ENCODE measurements at regions not wholly inside any gene's neighbourhood (a gene's known extent, or its start where the extent isn't known, plus 50 kb on each side); places are given as distances from the start of the nearest gene placed in this dataset.
A peak's percentile ranks its signal among the peaks of the same experiment; 100 is the strongest.

- Histone ChIP-seq H4K20me1 (ENCODE audit: insufficient read depth, low read length) (no peaks in the 10 kb centered on the region), H2BK15ac (ENCODE audit: low read depth, low read length) (no peak overlapping the region), H3K4ac (ENCODE audit: low read depth, low read length) (no peak overlapping the region), H3K18ac (ENCODE audit: low read depth, low read length) (no peak overlapping the region), H3K56ac (ENCODE audit: extremely low read depth, insufficient read depth, low read length) (no peak overlapping the region), H3K36me3 (ENCODE audit: control insufficient read depth, insufficient read depth, low read length) (no peaks in the 10 kb centered on the region), H2AFZ (replicated peaks; ENCODE audit: low read length, poor library complexity) (peak overlapping the region; percentile 19), H3K4me1 (ENCODE audit: control insufficient read depth, insufficient read depth, low read length) (peaks cover 1% of the 10 kb centered on the region; the same call in 1 of the 2 replicates), H2BK5ac (ENCODE audit: low read depth, low read length, poor library complexity, severe bottlenecking) (no peak overlapping the region), H2BK20ac (ENCODE audit: low read depth, low read length) (no peak overlapping the region), H4K5ac (ENCODE audit: low read depth, low read length) (no peak overlapping the region), H4K8ac (ENCODE audit: low read depth in 2 of 2, low read length in 2 of 2) (no peak overlapping the region), H2AK5ac (ENCODE audit: low read depth, low read length) (no peak overlapping the region), H3K9ac (ENCODE audit: low read depth, low read length) (no peak overlapping the region), H3K4me3 (ENCODE audit: insufficient read depth, low read depth, low read length) (no peak overlapping the region), H3K9me3 (ENCODE audit: control insufficient read depth, insufficient read depth, low read length) (peaks cover 4% of the 10 kb centered on the region; the same call in 1 of the 2 replicates), H4K91ac (ENCODE audit: insufficient read depth, low read depth, low read length) (no peak overlapping the region), H3K27ac (ENCODE audit: insufficient read depth, low read length) (no peak overlapping the region), H3K79me1 (ENCODE audit: low read depth in 1 of 2, low read length in 2 of 2) (no peaks in the 10 kb centered on the region), H3K23ac (ENCODE audit: low read depth, low read length) (no peak overlapping the region), H3K4me2 (ENCODE audit: low read depth, low read length) (no peak overlapping the region), H3K27me3 (ENCODE audit: control insufficient read depth, insufficient read depth, low read length) (no peaks in the 10 kb centered on the region), H2AK9ac (replicated peaks; ENCODE audit: low read depth, low read length, poor library complexity) (no peak overlapping the region), H2BK120ac (ENCODE audit: low read depth, low read length) (no peak overlapping the region), H3K9me1 (ENCODE audit: insufficient read depth, low read length) (peaks cover 3% of the 10 kb centered on the region; the same call in 1 of the 2 replicates), H3K14ac (replicated peaks; ENCODE audit: low read depth, low read length) (no peak overlapping the region)
- in situ Hi-C loops (cut with MboI; ENCODE audit: low sequenced_read_pairs) = no loop called here
- no TSS peak for BruUV-seq (replicated peaks)
- no peak for TF ChIP-seq SMC3 (IDR thresholded peaks at IDR 0.05; ENCODE audit: low read depth, low read length)
- TF ChIP-seq NFE2L2 (IDR thresholded peaks at IDR 0.05; ENCODE audit: low read depth, low read length) = no peak
- no peak for TF ChIP-seq FOS (IDR thresholded peaks at IDR 0.05; ENCODE audit: low read depth, low read length)
- TF ChIP-seq RCOR1 (IDR thresholded peaks at IDR 0.05; ENCODE audit: insufficient replicate concordance, low read length) = no peak
- TF ChIP-seq USF2 (IDR thresholded peaks at IDR 0.05; ENCODE audit: low read depth, low read length) = no peak
- no peak for TF ChIP-seq POLR2A (IDR thresholded peaks at IDR 0.05; ENCODE audit: low read depth, low read length)
- TF ChIP-seq CHD1 (IDR thresholded peaks at IDR 0.05; ENCODE audit: low read depth, low read length) = no peak
- TF ChIP-seq MAFK (IDR thresholded peaks at IDR 0.05; ENCODE audit: low read depth, low read length) = no peak
- no peak for TF ChIP-seq RAD21 (IDR thresholded peaks at IDR 0.05; ENCODE audit: low read length)
- no peak for TF ChIP-seq CEBPB (IDR thresholded peaks at IDR 0.05; ENCODE audit: low read depth, low read length)
- no peak for TF ChIP-seq MAZ (IDR thresholded peaks at IDR 0.05; ENCODE audit: borderline replicate concordance, low read depth, low read length)
- TF ChIP-seq MXI1 (IDR thresholded peaks at IDR 0.05; ENCODE audit: borderline replicate concordance, low read depth, low read length) = no peak
- TF ChIP-seq RFX5 (IDR thresholded peaks at IDR 0.05; ENCODE audit: low read depth, low read length) = no peak
- TF ChIP-seq CTCF (conservative IDR thresholded peaks at IDR 0.05; ENCODE audit: low read depth, low read length) = no peak
- TF ChIP-seq BHLHE40 (IDR thresholded peaks at IDR 0.05; ENCODE audit: low read depth, low read length) = no peak
- no peak for TF ChIP-seq ELK1 (IDR thresholded peaks at IDR 0.05; ENCODE audit: borderline replicate concordance, low read depth, low read length)
- intact Hi-C loops (cut with micrococcal nuclease) = no loop called here
- dilution Hi-C loops (cut with HindIII; ENCODE audit: low sequenced_read_pairs, unreplicated experiment) = no loop called here
- ATAC-seq (ENCODE audit: low read depth) (no peak), DNase-seq (no peak)
- WGBS, 2 experiments (ENCODE audit: extremely low coverage in 2 of 2, insufficient read length in 1 of 2) = 55% methylated on average over 4 of the region's 22 CpGs; no CpG with 5 or more reads in 1 of the 2 experiments
- POLR2A ChIA-PET (ENCODE audit: unreplicated experiment) = no interaction called here
- CTCF ChIA-PET = no interaction called here
Observed at GRCh38 chr6:163750431-163751031, 336.0 kb downstream of the QKI start.

Measured in IMR-90 (cell line).